WI38 (cell line): ENCODE measurements at regions not wholly inside any gene's neighbourhood (a gene's known extent, or its start where the extent isn't known, plus 50 kb on each side); places are given as distances from the start of the nearest gene placed in this dataset.

Source experiments
- H3K4me3 ChIP-seq: 2 replicates; pipeline ENCODE4 v1.5.1; 2011; ENCODE audit warnings: low read depth, mild to moderate bottlenecking, control low read depth, low read length
- CTCF ChIP-seq: IDR thresholded peaks from 2 replicates; pipeline ENCODE4 v1.5.1; 2012; ENCODE audit warnings: low read depth, mild to moderate bottlenecking, control low read depth, low read length

GRCh38 chr15:66647358-66647757 is 54.7 kb upstream of the SMAD6 start:
- no peak for TF ChIP-seq CTCF
- H3K4me3 ChIP-seq: no peak overlapping the region

- no peak overlapping the region for H3K4me3 ChIP-seq
- TF ChIP-seq CTCF: no peak
Observed at GRCh38 chr15:66648588-66648987, 53.4 kb upstream of the SMAD6 start.

- TF ChIP-seq CTCF: no peak
- H3K4me3 ChIP-seq: no peak overlapping the region
Observed at GRCh38 chr15:66649235-66649984, 52.6 kb upstream of the SMAD6 start.

- no peak for TF ChIP-seq CTCF
- H3K4me3 ChIP-seq: no peak overlapping the region
Observed at GRCh38 chr15:66650433-66650832, 51.6 kb upstream of the SMAD6 start.

GRCh38 chr15:66651198-66651597 is 50.8 kb upstream of the SMAD6 start:
- TF ChIP-seq CTCF: no peak
- no peak overlapping the region for H3K4me3 ChIP-seq

- TF ChIP-seq CTCF: no peak
- H3K4me3 ChIP-seq: no peak overlapping the region
Observed at GRCh38 chr15:66651913-66652642, 50.0 kb upstream of the SMAD6 start.
